GM23338 (cell line): ENCODE measurements at regions not wholly inside any gene's neighbourhood (a gene's known extent, or its start where the extent isn't known, plus 50 kb on each side); places are given as distances from the start of the nearest gene placed in this dataset.

Source experiments
- ATAC-seq: fragments of 200-7000 bp; cut with Tn5 transposase; 3 replicates; pipeline ENCODE4 v1.9.1; 2020
- DNase-seq: peaks from one replicate; pipeline ENCODE4 v3.0.0-alpha.2; 2015; ENCODE audit warnings: low spot score
- H2AFZ ChIP-seq: fragments of 200-600 bp; sonication (generic); 2 replicates; pipeline ENCODE4 v1.8.0; 2016; ENCODE audit warnings: antibody characterized with exemption, mild to moderate bottlenecking, moderate library complexity
- H3F3A ChIP-seq: fragments of 200-600 bp; sonication (generic); replicated peaks from 2 replicates; pipeline ENCODE4 v1.8.0; 2017; ENCODE audit warnings: antibody characterized with exemption, mixed run types, low read depth
- H3K27ac ChIP-seq: fragments of 200-600 bp; sonication (generic); 2 replicates; pipeline ENCODE4 v1.6.1; 2016; ENCODE audit warnings: low read depth
- H3K27me3 ChIP-seq: fragments of 200-600 bp; sonication (generic); 2 replicates; pipeline ENCODE4 v1.8.0; 2016; ENCODE audit warnings: mild to moderate bottlenecking, mixed run types, moderate library complexity; ENCODE audit not compliant: insufficient read depth
- H3K36me3 ChIP-seq: fragments of 200-600 bp; sonication (generic); 2 replicates; pipeline ENCODE4 v1.8.0; 2016; ENCODE audit warnings: mild to moderate bottlenecking; ENCODE audit not compliant: insufficient read depth
- H3K4me1 ChIP-seq: fragments of 200-600 bp; sonication (generic); 2 replicates; pipeline ENCODE4 v1.8.0; 2016; ENCODE audit warnings: mild to moderate bottlenecking, moderate library complexity; ENCODE audit not compliant: insufficient read depth
- H3K4me2 ChIP-seq: fragments of 200-600 bp; sonication (generic); 2 replicates; pipeline ENCODE4 v1.7.1; 2017; ENCODE audit warnings: mixed run types
- H3K4me3 ChIP-seq: fragments of 200-600 bp; sonication (generic); 2 replicates; pipeline ENCODE4 v1.6.1; 2016; ENCODE audit warnings: mixed run types
- H3K79me2 ChIP-seq: fragments of 200-600 bp; sonication (generic); replicated peaks from 2 replicates; pipeline ENCODE4 v1.8.0; 2017; ENCODE audit warnings: mild to moderate bottlenecking; ENCODE audit not compliant: insufficient read depth
- H3K9me2 ChIP-seq: fragments of 200-600 bp; sonication (generic); 2 replicates; pipeline ENCODE4 v1.8.0; 2017; ENCODE audit not compliant: insufficient read depth
- H4K20me1 ChIP-seq: fragments of 200-600 bp; sonication (generic); replicated peaks from 2 replicates; pipeline ENCODE4 v1.8.0; 2017; ENCODE audit warnings: mild to moderate bottlenecking; ENCODE audit not compliant: insufficient read depth
- H3K27ac Mint-ChIP-seq: 2 replicates; pipeline ENCODE4 v1.8.0; 2020; ENCODE audit warnings: inconsistent platforms, mild to moderate bottlenecking, moderate library complexity, mixed read lengths
- H3K27me3 Mint-ChIP-seq: 3 replicates; pipeline ENCODE4 v1.8.0; 2022; ENCODE audit warnings: low read depth, mild to moderate bottlenecking, moderate library complexity, mixed read lengths, inconsistent platforms; ENCODE audit not compliant: insufficient read depth, poor library complexity
- H3K36me3 Mint-ChIP-seq: 3 replicates; pipeline ENCODE4 v1.8.0; 2021; ENCODE audit warnings: low read depth, mild to moderate bottlenecking, inconsistent platforms, moderate library complexity, mixed read lengths
- H3K4me1 Mint-ChIP-seq: 3 replicates; pipeline ENCODE4 v1.8.0; 2020; ENCODE audit warnings: mild to moderate bottlenecking, inconsistent platforms, mixed read lengths
- H3K4me3 Mint-ChIP-seq: 3 replicates; pipeline ENCODE4 v1.8.0; 2021; ENCODE audit warnings: moderate library complexity, mild to moderate bottlenecking, inconsistent platforms, mixed read lengths
- H3K9me3 Mint-ChIP-seq: 3 replicates; pipeline ENCODE4 v1.8.0; 2020; ENCODE audit warnings: moderate library complexity, mild to moderate bottlenecking, inconsistent platforms, mixed read lengths
- CREB1 ChIP-seq: fragments of 250-450 bp; sonication (Bioruptor Pico); IDR thresholded peaks from 2 replicates; pipeline ENCODE4 v1.5.0; 2020; ENCODE audit warnings: low read depth, mild to moderate bottlenecking, moderate library complexity
- EZH2 ChIP-seq: fragments of 200-600 bp; sonication (generic); IDR thresholded peaks from one replicate; pipeline ENCODE4 v1.8.0; 2017; ENCODE audit warnings: antibody characterized with exemption, mild to moderate bottlenecking, low read depth; ENCODE audit not compliant: unreplicated experiment
- EZH2phosphoT487 ChIP-seq: fragments of 200-600 bp; sonication (generic); IDR thresholded peaks from one replicate; pipeline ENCODE4 v1.8.1; 2018; ENCODE audit warnings: antibody characterized with exemption; ENCODE audit not compliant: unreplicated experiment
- JUNB ChIP-seq: IDR thresholded peaks from one replicate; pipeline ENCODE4 v1.6.1; 2016; ENCODE audit warnings: antibody characterized with exemption; ENCODE audit not compliant: unreplicated experiment
- NANOG ChIP-seq: IDR thresholded peaks from 2 replicates; pipeline ENCODE4 v1.6.1; 2016; ENCODE audit warnings: antibody characterized with exemption, borderline replicate concordance
- STAT1 ChIP-seq: IDR thresholded peaks from one replicate; pipeline ENCODE4 v1.6.1; 2016; ENCODE audit warnings: antibody characterized with exemption; ENCODE audit not compliant: unreplicated experiment
- ZNF114 ChIP-seq: fragments of 250-450 bp; sonication (Bioruptor Pico); IDR thresholded peaks from 2 replicates; pipeline ENCODE4 v1.5.0; 2020; ENCODE audit warnings: mild to moderate bottlenecking, moderate library complexity
- ZNF331 ChIP-seq: fragments of 250-450 bp; sonication (Bioruptor Pico); IDR thresholded peaks from 2 replicates; pipeline ENCODE4 v1.5.0; 2020; ENCODE audit warnings: low read depth, mild to moderate bottlenecking, moderate library complexity
- TF ChIP-seq, protein P1 (sequence below), 2 experiments: fragments of 200-600 bp in 1 of 2; sonication (generic) in 1 of 2; conservative IDR thresholded peaks; 2 replicates each; pipeline versions ENCODE4 v1.5.1 to v1.6.1; 2016 to 2017; ENCODE audit warnings: antibody characterized with exemption in 2 of 2, low read depth in 2 of 2, mild to moderate bottlenecking in 2 of 2, moderate library complexity in 1 of 2
- TF ChIP-seq, protein P2 (sequence below): fragments of 250-450 bp; sonication (Bioruptor Pico); IDR thresholded peaks from 2 replicates; pipeline ENCODE4 v1.5.0; 2020; ENCODE audit warnings: mild to moderate bottlenecking, moderate library complexity
- TF ChIP-seq, protein P3 (sequence below): IDR thresholded peaks from 2 replicates; pipeline ENCODE4 v1.6.1; 2016; ENCODE audit warnings: antibody characterized with exemption

DNA sequence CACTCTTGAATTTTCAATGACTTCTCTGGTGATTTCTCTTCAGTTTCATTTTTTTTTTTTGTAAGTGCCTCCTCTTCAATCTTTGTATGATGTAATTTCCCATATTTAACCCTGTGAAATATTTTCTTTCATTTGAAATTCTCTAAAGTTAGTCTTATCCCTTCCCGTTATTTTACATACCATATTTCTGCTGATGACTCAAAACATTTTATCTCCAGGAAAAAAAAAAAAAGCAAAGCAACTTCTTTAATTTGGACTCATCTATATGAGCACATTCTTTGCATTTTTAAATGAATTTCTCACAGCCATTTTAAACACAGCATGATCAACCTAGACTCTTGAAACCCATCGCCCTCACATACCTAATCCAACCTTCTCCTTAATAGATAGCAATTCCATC is 1831.4 kb downstream of the ARAP2 start (continued):
- TF ChIP-seq, protein P1, sequence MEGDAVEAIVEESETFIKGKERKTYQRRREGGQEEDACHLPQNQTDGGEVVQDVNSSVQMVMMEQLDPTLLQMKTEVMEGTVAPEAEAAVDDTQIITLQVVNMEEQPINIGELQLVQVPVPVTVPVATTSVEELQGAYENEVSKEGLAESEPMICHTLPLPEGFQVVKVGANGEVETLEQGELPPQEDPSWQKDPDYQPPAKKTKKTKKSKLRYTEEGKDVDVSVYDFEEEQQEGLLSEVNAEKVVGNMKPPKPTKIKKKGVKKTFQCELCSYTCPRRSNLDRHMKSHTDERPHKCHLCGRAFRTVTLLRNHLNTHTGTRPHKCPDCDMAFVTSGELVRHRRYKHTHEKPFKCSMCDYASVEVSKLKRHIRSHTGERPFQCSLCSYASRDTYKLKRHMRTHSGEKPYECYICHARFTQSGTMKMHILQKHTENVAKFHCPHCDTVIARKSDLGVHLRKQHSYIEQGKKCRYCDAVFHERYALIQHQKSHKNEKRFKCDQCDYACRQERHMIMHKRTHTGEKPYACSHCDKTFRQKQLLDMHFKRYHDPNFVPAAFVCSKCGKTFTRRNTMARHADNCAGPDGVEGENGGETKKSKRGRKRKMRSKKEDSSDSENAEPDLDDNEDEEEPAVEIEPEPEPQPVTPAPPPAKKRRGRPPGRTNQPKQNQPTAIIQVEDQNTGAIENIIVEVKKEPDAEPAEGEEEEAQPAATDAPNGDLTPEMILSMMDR (conservative IDR thresholded peaks at IDR 0.05; ENCODE audit: low read depth in 2 of 2), result no peak

GRCh38 chr4:34417160-34417559 is 1827.2 kb downstream of the ARAP2 start:
- Histone ChIP-seq H2AFZ (no peak overlapping the region), H3K36me3 (no peaks in the 10 kb centered on the region), H4K20me1 (no peaks in the 10 kb centered on the region), H3K4me3 (no peak overlapping the region), H3K79me2 (no peaks in the 10 kb centered on the region), H3K4me2 (no peak overlapping the region), H3F3A (no peaks in the 10 kb centered on the region), H3K9me2 (no peaks in the 10 kb centered on the region), H3K4me1 (no peaks in the 10 kb centered on the region), H3K27ac (no peak overlapping the region), H3K27me3 (no peaks in the 10 kb centered on the region)
- no peak overlapping the region for H3K4me3 Mint-ChIP-seq
- DNase-seq (no peak), ATAC-seq (no peak)
- H3K9me3 Mint-ChIP-seq, result peaks cover 9% of the 10 kb centered on the region; the same call in 2 of the 3 replicates
- H3K27me3 Mint-ChIP-seq, result no peaks in the 10 kb centered on the region
- no peak overlapping the region for H3K27ac Mint-ChIP-seq
- TF ChIP-seq STAT1 (no peak), NANOG (no peak), EZH2 (no peak), ZNF114 (CRISPR knock-in tag) (no peak), JUNB (no peak), ZNF331 (no peak), CREB1 (CRISPR knock-in tag) (no peak), EZH2phosphoT487 (no peak)
- TF ChIP-seq, protein P2, sequence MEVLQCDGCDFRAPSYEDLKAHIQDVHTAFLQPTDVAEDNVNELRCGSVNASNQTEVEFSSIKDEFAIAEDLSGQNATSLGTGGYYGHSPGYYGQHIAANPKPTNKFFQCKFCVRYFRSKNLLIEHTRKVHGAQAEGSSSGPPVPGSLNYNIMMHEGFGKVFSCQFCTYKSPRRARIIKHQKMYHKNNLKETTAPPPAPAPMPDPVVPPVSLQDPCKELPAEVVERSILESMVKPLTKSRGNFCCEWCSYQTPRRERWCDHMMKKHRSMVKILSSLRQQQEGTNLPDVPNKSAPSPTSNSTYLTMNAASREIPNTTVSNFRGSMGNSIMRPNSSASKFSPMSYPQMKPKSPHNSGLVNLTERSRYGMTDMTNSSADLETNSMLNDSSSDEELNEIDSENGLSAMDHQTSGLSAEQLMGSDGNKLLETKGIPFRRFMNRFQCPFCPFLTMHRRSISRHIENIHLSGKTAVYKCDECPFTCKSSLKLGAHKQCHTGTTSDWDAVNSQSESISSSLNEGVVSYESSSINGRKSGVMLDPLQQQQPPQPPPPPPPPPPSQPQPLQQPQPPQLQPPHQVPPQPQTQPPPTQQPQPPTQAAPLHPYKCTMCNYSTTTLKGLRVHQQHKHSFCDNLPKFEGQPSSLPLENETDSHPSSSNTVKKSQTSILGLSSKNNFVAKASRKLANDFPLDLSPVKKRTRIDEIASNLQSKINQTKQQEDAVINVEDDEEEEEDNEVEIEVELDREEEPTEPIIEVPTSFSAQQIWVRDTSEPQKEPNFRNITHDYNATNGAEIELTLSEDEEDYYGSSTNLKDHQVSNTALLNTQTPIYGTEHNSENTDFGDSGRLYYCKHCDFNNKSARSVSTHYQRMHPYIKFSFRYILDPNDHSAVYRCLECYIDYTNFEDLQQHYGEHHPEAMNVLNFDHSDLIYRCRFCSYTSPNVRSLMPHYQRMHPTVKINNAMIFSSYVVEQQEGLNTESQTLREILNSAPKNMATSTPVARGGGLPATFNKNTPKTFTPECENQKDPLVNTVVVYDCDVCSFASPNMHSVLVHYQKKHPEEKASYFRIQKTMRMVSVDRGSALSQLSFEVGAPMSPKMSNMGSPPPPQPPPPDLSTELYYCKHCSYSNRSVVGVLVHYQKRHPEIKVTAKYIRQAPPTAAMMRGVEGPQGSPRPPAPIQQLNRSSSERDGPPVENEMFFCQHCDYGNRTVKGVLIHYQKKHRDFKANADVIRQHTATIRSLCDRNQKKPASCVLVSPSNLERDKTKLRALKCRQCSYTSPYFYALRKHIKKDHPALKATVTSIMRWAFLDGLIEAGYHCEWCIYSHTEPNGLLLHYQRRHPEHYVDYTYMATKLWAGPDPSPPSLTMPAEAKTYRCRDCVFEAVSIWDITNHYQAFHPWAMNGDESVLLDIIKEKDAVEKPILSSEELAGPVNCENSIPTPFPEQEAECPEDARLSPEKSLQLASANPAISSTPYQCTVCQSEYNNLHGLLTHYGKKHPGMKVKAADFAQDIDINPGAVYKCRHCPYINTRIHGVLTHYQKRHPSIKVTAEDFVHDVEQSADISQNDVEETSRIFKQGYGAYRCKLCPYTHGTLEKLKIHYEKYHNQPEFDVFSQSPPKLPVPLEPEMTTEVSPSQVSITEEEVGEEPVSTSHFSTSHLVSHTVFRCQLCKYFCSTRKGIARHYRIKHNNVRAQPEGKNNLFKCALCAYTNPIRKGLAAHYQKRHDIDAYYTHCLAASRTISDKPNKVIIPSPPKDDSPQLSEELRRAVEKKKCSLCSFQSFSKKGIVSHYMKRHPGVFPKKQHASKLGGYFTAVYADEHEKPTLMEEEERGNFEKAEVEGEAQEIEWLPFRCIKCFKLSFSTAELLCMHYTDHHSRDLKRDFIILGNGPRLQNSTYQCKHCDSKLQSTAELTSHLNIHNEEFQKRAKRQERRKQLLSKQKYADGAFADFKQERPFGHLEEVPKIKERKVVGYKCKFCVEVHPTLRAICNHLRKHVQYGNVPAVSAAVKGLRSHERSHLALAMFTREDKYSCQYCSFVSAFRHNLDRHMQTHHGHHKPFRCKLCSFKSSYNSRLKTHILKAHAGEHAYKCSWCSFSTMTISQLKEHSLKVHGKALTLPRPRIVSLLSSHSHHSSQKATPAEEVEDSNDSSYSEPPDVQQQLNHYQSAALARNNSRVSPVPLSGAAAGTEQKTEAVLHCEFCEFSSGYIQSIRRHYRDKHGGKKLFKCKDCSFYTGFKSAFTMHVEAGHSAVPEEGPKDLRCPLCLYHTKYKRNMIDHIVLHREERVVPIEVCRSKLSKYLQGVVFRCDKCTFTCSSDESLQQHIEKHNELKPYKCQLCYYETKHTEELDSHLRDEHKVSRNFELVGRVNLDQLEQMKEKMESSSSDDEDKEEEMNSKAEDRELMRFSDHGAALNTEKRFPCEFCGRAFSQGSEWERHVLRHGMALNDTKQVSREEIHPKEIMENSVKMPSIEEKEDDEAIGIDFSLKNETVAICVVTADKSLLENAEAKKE (CRISPR knock-in tag), result no peak
- TF ChIP-seq, protein P3, sequence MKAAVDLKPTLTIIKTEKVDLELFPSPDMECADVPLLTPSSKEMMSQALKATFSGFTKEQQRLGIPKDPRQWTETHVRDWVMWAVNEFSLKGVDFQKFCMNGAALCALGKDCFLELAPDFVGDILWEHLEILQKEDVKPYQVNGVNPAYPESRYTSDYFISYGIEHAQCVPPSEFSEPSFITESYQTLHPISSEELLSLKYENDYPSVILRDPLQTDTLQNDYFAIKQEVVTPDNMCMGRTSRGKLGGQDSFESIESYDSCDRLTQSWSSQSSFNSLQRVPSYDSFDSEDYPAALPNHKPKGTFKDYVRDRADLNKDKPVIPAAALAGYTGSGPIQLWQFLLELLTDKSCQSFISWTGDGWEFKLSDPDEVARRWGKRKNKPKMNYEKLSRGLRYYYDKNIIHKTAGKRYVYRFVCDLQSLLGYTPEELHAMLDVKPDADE, result no peak
- no peaks in the 10 kb centered on the region for H3K4me1 Mint-ChIP-seq
- H3K36me3 Mint-ChIP-seq, result peaks cover 3% of the 10 kb centered on the region; the same call in 1 of the 3 replicates
